ENCODE measurements at regions not wholly inside any gene's neighbourhood (a gene's known extent, or its start where the extent isn't known, plus 50 kb on each side); places are given as distances from the start of the nearest gene placed in this dataset.
A peak's percentile ranks its signal among the peaks of the same experiment; 100 is the strongest.
"Not testable (repeated sequence)": the region's sequence is repeated elsewhere in the genome, so short reads cannot be mapped to it uniquely, and the experiment has no call there.

DNA sequence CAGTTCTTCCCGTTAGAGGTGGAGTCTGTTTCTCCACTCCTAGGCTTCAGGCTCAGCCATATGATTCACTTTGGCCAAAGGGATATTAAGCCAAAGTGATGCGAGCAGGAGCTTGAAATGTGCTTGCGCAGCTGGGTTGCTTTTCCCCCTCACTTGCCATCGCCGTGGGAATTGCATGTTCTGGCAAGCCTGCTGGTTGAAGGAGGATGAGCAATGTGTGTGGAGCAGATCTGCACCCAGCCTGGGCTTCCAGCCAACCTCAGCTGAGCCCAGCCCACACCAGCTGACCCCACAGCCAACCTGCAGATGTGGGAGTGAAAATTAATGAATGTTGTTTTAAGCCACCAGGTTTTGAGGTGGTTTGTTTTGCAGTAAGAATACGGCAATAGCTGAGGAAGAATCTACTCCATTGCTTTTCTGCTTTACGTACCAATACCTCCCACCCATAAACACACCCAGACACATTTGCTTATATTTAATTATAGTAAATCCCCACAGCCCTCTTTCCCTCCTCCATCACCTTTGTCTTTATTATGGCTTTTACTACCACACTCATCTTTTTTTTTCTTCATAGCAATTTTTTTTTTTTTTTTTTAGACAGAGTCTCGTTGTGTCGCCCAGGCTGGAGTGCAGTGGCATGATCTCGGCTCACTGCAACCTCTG, 132.8 kb upstream of the FUNDC1 start:
- DNase-seq (ENCODE audit: low read depth): peak; percentile 69

DNA sequence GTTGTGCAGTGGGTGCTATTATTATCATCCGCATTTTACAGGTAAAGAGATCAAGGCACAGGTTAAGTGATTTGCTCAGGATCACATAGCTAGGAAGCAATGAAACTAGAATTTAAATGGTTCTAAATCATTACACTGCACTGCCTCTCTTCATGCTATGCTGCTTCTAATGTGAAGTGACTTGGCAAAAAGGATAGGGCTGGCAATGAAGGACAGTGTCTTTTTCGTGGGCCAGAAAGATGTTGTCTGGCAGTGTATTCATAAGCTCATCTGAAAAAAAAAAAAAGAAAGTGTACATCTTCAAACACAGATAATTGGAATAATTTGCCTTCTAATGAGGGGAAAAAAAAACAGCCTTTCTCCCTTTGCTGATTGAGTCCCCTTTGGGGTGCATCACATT, 132.2 kb upstream of the FUNDC1 start:
- no peak for DNase-seq (ENCODE audit: low read depth)

GRCh38 chrX:44669626-44670025, 127.0 kb upstream of the FUNDC1 start:
- DNase-seq (ENCODE audit: low read depth): no peak

GRCh38 chrX:44667771-44668170, 125.1 kb upstream of the FUNDC1 start:
- peak; percentile 55 for DNase-seq (ENCODE audit: low read depth)

DNA sequence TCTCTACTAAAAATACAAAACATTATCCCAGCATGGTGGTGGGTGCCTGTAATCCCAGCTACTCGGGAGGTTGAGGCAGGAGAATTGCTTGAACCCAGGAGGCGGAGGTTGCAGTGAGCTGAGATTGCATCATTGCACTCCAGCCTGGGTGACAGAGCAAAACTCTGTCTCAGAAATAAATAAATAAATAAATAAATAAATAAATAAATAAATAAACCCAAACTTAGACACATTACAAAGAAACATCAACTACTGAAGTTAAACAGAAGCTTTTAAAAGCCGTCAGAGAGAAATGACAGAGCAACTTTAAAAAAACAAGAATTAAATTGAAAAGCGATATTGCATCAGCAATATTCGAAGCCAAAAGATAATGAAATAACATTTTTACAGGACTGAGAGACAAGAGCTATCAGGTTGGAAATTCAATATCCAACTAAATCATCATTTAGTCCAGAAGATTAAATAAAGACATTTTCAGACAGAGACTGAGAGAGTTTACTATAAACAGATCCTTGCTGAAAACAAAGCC, 115.1 kb upstream of the FUNDC1 start:
- not testable (repeated sequence) for DNase-seq (ENCODE audit: low read depth)

DNA sequence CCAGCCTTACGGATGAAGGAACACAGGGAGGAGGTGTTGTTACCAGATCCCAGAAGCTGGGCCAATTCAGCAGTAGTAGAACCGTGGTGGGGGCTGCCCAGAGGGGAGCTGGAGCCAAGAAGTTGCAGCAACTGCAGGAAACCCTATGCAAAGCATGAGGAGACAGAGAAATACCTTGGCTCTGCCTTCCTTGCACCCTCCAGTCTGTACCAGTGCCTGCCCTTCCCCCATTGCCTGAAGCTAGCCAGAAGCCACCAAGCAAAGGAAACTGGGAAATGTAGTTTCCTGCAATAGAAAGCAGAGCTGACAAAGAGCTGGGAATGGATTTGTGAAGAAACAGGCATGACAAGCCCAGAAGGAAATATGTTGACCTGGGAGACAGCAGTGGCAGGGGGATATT, 108.7 kb upstream of the FUNDC1 start:
- no peak for DNase-seq (ENCODE audit: low read depth)

DNA sequence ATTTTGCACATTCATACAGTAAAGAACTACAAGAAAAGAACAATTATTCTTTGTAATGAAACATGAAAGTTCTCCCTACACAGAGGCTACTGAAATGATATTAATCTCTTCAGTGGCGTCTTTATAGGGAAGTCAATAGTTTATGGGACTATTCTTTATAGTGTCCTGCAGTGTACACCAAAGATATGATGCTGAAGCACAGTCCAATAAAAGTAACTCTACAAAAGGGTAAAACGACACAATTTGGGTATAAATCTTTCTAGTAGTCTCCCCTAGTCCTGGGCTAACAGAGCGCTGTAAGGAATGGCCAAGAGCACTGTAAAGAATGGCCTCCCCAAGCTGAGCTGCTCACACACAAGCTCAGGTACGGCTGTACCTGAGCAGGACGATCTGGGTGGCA, 101.1 kb upstream of the FUNDC1 start:
- DNase-seq (ENCODE audit: low read depth): no peak

DNA sequence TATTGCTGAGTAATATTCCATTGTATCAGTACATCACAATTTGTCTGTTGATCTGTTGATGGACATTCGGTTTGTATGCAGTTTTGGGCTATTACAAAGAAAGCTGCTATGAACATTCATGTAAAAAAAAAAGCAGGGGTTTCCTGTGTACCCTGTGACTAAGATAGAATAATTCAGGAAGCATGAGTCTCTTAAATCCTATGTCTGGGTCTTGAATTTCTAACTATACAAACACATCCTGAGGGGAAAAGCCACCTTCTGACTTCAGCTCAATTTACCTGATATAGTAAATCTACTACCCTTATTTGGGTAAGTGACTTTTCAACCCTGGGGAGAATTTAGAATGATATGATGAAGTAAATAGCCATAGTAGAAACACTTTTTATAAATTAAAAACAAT, 94.6 kb upstream of the FUNDC1 start:
- peak; percentile 16 for DNase-seq (ENCODE audit: low read depth)

- no peak for DNase-seq (ENCODE audit: low read depth)
These were observed 78.4 kb upstream of the FUNDC1 start for GRCh38 chrX:44621078-44621477.

GRCh38 chrX:44619039-44619438, 76.4 kb upstream of the FUNDC1 start:
- DNase-seq (ENCODE audit: low read depth): no peak

GRCh38 chrX:44596277-44596676, 53.6 kb upstream of the FUNDC1 start:
- no peak for DNase-seq (ENCODE audit: low read depth)
